ENCODE measurements at regions not wholly inside any gene's neighbourhood (a gene's known extent, or its start where the extent isn't known, plus 50 kb on each side); places are given as distances from the start of the nearest gene placed in this dataset.

GRCh38 chr10:125291836-125292235 is 131.5 kb upstream of the CTBP2 start:
- POLR2A ChIA-PET: no interaction called here
- Histone ChIP-seq H3K4me1 (ENCODE audit: control insufficient read depth, extremely low read depth, insufficient read depth, low read length) (no peaks in the 10 kb centered on the region), H3K9me1 (replicated peaks; ENCODE audit: control insufficient read depth, extremely low read depth, insufficient read depth, low read length) (no peaks in the 10 kb centered on the region), H2AFZ (ENCODE audit: low read depth, low read length) (no peak overlapping the region), H3K9ac (replicated peaks; ENCODE audit: extremely low read depth, insufficient read depth, low read length) (no peak overlapping the region), H3K9me3 (replicated peaks; ENCODE audit: control insufficient read depth, insufficient read depth, low read length) (no peaks in the 10 kb centered on the region), H4K20me1 (replicated peaks; ENCODE audit: control insufficient read depth, extremely low read depth, insufficient read depth, low read length) (no peaks in the 10 kb centered on the region), H3K36me3 (ENCODE audit: control insufficient read depth in 2 of 2, extremely low read depth in 1 of 2, insufficient read depth in 2 of 2, low read length in 2 of 2) (no peaks in the 10 kb centered on the region), H3K4me2 (ENCODE audit: insufficient read depth, low read length) (no peak overlapping the region), H3K27me3 (ENCODE audit: control insufficient read depth in 2 of 2, insufficient read depth in 2 of 2, low read length in 2 of 2) (no peaks in the 10 kb centered on the region), H3K79me2 (ENCODE audit: control insufficient read depth, insufficient read depth, low read length) (no peaks in the 10 kb centered on the region), H3K27ac (ENCODE audit: insufficient read depth, low read depth, low read length) (no peak overlapping the region), H3K4me3 (replicated peaks in 1 of 3; ENCODE audit: insufficient read depth in 1 of 3, low read depth in 1 of 3, low read length in 3 of 3) (no peak overlapping the region)
- TF ChIP-seq FOS (IDR thresholded peaks at IDR 0.05; ENCODE audit: borderline replicate concordance, insufficient read depth, low read length) (no peak), MAX (IDR thresholded peaks at IDR 0.05; ENCODE audit: insufficient read depth, insufficient read length) (no peak), CTCF (IDR thresholded peaks at IDR 0.05; ENCODE audit: extremely low read depth in 1 of 2, insufficient read depth in 1 of 2, low read depth in 1 of 2, low read length in 2 of 2) (no peak), MYC (IDR thresholded peaks at IDR 0.05; ENCODE audit: low read depth, low read length) (no peak), EZH2 (IDR thresholded peaks at IDR 0.05; ENCODE audit: borderline replicate concordance, low read depth, low read length, severe bottlenecking) (no peak), JUN (IDR thresholded peaks at IDR 0.05; ENCODE audit: borderline replicate concordance, insufficient read depth, insufficient read length, low read depth) (no peak), GATA2 (IDR thresholded peaks at IDR 0.05; ENCODE audit: insufficient read depth, insufficient read length, low read depth, low read length) (no peak)
- CTCF ChIA-PET: no interaction called here
- DNase-seq (ENCODE audit: low read depth, low spot score): no peak
- BruUV-seq (replicated peaks): no TSS peak
- intact Hi-C loops (cut with micrococcal nuclease) (no loop called here), dilution Hi-C loops (cut with MboI; ENCODE audit: extremely low pct_ligation_motif_present, low sequenced_read_pairs) (no loop called here)
- FAIRE-seq: no peak
